K562 (cell line): ENCODE measurements at regions not wholly inside any gene's neighbourhood (a gene's known extent, or its start where the extent isn't known, plus 50 kb on each side); places are given as distances from the start of the nearest gene placed in this dataset.
A peak's percentile ranks its signal among the peaks of the same experiment; 100 is the strongest.

Source experiments
- ATAC-seq: fragments of 200-7000 bp; cut with Tn5 transposase; 3 replicates; pipeline ENCODE4 v1.9.1; 2020; ENCODE audit warnings: moderate library complexity
- BruUV-seq: library from RNA; stranded (reverse); fragments of 400-500 nt; replicated peaks from 2 replicates; lab custom pipeline; 2021; lab: Mats Ljungman, UMichigan
- CTCF ChIA-PET: fragments of 300-600 bp; formaldehyde crosslinking; extraction: SDS; loops from one replicate; lab custom pipeline; 2021; ENCODE audit warnings: low intra/inter-chr PET ratio; lab: Yijun Ruan, JAX
- POLR2A ChIA-PET: fragments of 300-600, 350-650 bp; sonication (Branson Sonifier 250); formaldehyde crosslinking; extraction: SDS; loops from one replicate; lab custom pipeline; 2021; ENCODE audit warnings: antibody characterized with exemption, inconsistent platforms; lab: Yijun Ruan, JAX
- DNase-seq, 4 experiments: peaks; one replicate each; pipeline versions ENCODE4 v3.0.0 to v3.0.0-alpha.2; 2011 to 2018; ENCODE audit warnings: low spot score in 3 of 4, mixed read lengths in 3 of 4; ENCODE audit errors: extremely low read depth in 1 of 4
- FAIRE-seq: peaks from 2 replicates; lab custom pipeline; 2011; peaks lifted over from hg19 to GRCh38; lab: Jason Lieb, UNC
- H2AFZ ChIP-seq: 2 replicates; pipeline ENCODE4 v1.6.0; 2011; ENCODE audit warnings: low read depth, low read length, control low read depth, inconsistent platforms
- H3K27ac ChIP-seq: fragments of 200-600 bp; 3 replicates; pipeline ENCODE4 v1.8.0; 2011; ENCODE audit warnings: low read depth, mild to moderate bottlenecking, control low read depth, inconsistent platforms, low read length, moderate library complexity, mixed read lengths; ENCODE audit errors: extremely low read depth
- H3K27me3 ChIP-seq, 2 experiments: fragments of 300-600 bp in 1 of 2; 2 replicates in 1 of 2; 3 replicates in 1 of 2; pipeline versions ENCODE4 v1.6.0 to v1.8.0; 2011; ENCODE audit warnings: inconsistent platforms in 2 of 2, low read length in 2 of 2, mild to moderate bottlenecking in 1 of 2, mixed read lengths in 1 of 2, moderate library complexity in 1 of 2; ENCODE audit not compliant: control insufficient read depth in 2 of 2, insufficient read depth in 2 of 2
- H3K36me3 ChIP-seq: fragments of 300-600 bp; 3 replicates; pipeline ENCODE4 v1.8.0; 2011; ENCODE audit warnings: mild to moderate bottlenecking, low read length, inconsistent platforms; ENCODE audit not compliant: control insufficient read depth, insufficient read depth
- H3K4me1 ChIP-seq, 2 experiments: fragments of 200-600 bp in 1 of 2; replicated peaks in 1 of 2; 2 replicates in 1 of 2; 3 replicates in 1 of 2; pipeline versions ENCODE4 v1.5.1 to v1.8.0; 2011; ENCODE audit warnings: inconsistent platforms in 2 of 2, low read length in 2 of 2, mild to moderate bottlenecking in 1 of 2, mixed read lengths in 1 of 2, moderate library complexity in 1 of 2; ENCODE audit not compliant: control insufficient read depth in 2 of 2, insufficient read depth in 2 of 2
- H3K4me2 ChIP-seq: 2 replicates; pipeline ENCODE4 v1.6.1; 2011; ENCODE audit warnings: low read length, control low read depth, inconsistent platforms, mixed read lengths; ENCODE audit not compliant: insufficient read depth
- H3K4me3 ChIP-seq: fragments of 200-600 bp; sonication (generic), shearing (Covaris generic); 2 replicates; pipeline ENCODE4 v1.5.1; 2016; ENCODE audit warnings: control low read depth, inconsistent platforms
- H3K79me2 ChIP-seq: fragments of 200-600 bp; 3 replicates; pipeline ENCODE4 v1.8.0; 2011; ENCODE audit warnings: low read length, inconsistent platforms; ENCODE audit not compliant: control insufficient read depth, insufficient read depth
- H3K9ac ChIP-seq, 2 experiments: 2 replicates each; pipeline versions ENCODE4 v1.6.0 to v1.6.1; 2011; ENCODE audit warnings: low read depth in 2 of 2, low read length in 2 of 2, control low read depth in 1 of 2, inconsistent platforms in 1 of 2, mild to moderate bottlenecking in 1 of 2, mixed read lengths in 1 of 2; ENCODE audit not compliant: insufficient read depth in 1 of 2
- H3K9me1 ChIP-seq: one replicate; pipeline ENCODE4 v1.6.0; 2011; ENCODE audit warnings: inconsistent platforms, mild to moderate bottlenecking, low read length, moderate library complexity; ENCODE audit not compliant: control insufficient read depth, insufficient read depth
- H3K9me3 ChIP-seq: replicated peaks from 2 replicates; pipeline ENCODE4 v1.5.1; 2011; ENCODE audit warnings: low read depth, low read length, inconsistent platforms; ENCODE audit not compliant: control insufficient read depth, insufficient read depth
- H4K20me1 ChIP-seq: replicated peaks from 2 replicates; pipeline ENCODE4 v1.6.1; 2011; ENCODE audit warnings: low read length, inconsistent platforms, mixed read lengths; ENCODE audit not compliant: control insufficient read depth, insufficient read depth
- CHCHD3 ChIP-seq: fragments of 250-450 bp; sonication (Bioruptor Pico); IDR thresholded peaks from 2 replicates; pipeline ENCODE4 v2.1.2; 2022; ENCODE audit warnings: mild to moderate bottlenecking
- DIDO1 ChIP-seq: fragments of 450-650 bp; IDR thresholded peaks from 2 replicates; pipeline ENCODE4 v1.6.1; 2016; ENCODE audit warnings: low read depth, missing biosample characterization, missing genetic modification characterization
- HOXB6 ChIP-seq: fragments of 250-450 bp; sonication (Bioruptor Pico); IDR thresholded peaks from 2 replicates; pipeline ENCODE4 v1.5.1; 2022; ENCODE audit warnings: mild to moderate bottlenecking, borderline replicate concordance
- MNT ChIP-seq, 2 experiments: fragments of 450-650 bp; conservative IDR thresholded peaks; 2 replicates each; pipeline ENCODE4 v1.6.1; 2017; ENCODE audit warnings: mild to moderate bottlenecking in 2 of 2, moderate library complexity in 2 of 2
- NBN ChIP-seq: fragments of 450-650 bp; IDR thresholded peaks from 2 replicates; pipeline ENCODE4 v1.6.1; 2016; ENCODE audit warnings: low read depth, mild to moderate bottlenecking
- RBM25 ChIP-seq: fragments of 200-400 bp; formaldehyde crosslinking; IDR thresholded peaks from 2 replicates; pipeline ENCODE4 v1.6.1; 2018; ENCODE audit warnings: low read length, low read depth, moderate library complexity; ENCODE audit not compliant: severe bottlenecking
- ZBTB40 ChIP-seq, 2 experiments: fragments of 450-650 bp in 1 of 2; sonication (generic) in 1 of 2; formaldehyde crosslinking in 1 of 2; IDR thresholded peaks; 2 replicates each; pipeline versions ENCODE4 v1.7.1 to v1.9.0; 2016 to 2022; ENCODE audit warnings: inconsistent platforms in 1 of 2, mild to moderate bottlenecking in 1 of 2, missing genetic modification reagents in 1 of 2
- ZNF239 ChIP-seq: fragments of 250-450 bp; sonication (Bioruptor Pico); IDR thresholded peaks from 2 replicates; pipeline ENCODE4 v1.4.0; 2020; ENCODE audit warnings: mild to moderate bottlenecking
- WGBS: fragments of 100-300 bp; shearing (Covaris generic); methylation state at CpG from one replicate; pipeline ENCODE4 v1.1.6; 2016; ENCODE audit warnings: low coverage, mixed read lengths; ENCODE audit not compliant: insufficient coverage; ENCODE audit errors: missing lambda C conversion rate; 5-methylcytosine and 5-hydroxymethylcytosine counted together
- in situ Hi-C: fragments of 300-500 bp; cut with MboI; formaldehyde crosslinking; loops from 4 replicates; pipeline ENCODE4 v1.15.0; 2018; ENCODE audit warnings: inconsistent platforms, mixed read lengths
- intact Hi-C: fragments of 100-400 bp; cut with micrococcal nuclease; formaldehyde crosslinking; loops from 2 replicates; pipeline ENCODE4 v1.14.2; 2022

- peak overlapping the region; percentile 78; the same call in 1 of the 2 replicates for H3K4me3 ChIP-seq
- no peak for TF ChIP-seq CHCHD3 (CRISPR knock-in tag)
- TF ChIP-seq HOXB6 (CRISPR knock-in tag): no peak
- no peak for TF ChIP-seq NBN
- no peak for TF ChIP-seq DIDO1 (tag)
- no peak for TF ChIP-seq ZNF239 (CRISPR knock-in tag)
- peak; percentile 58 for TF ChIP-seq ZBTB40 (IDR thresholded peaks at IDR 0.05)
- TF ChIP-seq ZBTB40 (CRISPR knock-in tag; IDR thresholded peaks at IDR 0.05): no peak
- no peak for TF ChIP-seq MNT (conservative IDR thresholded peaks at IDR 0.05)
- peak; percentile 42 for TF ChIP-seq RBM25
- TF ChIP-seq, all 486 proteins: peak for 2
- ATAC-seq: no peak
- intact Hi-C loops: loop anchor here (5.0 kb wide), 3 partner anchors 58 to 83 kb away; partner anchors contain the start of gene PCGF5
- 0 out of 2 replicates have a peak overlapping the region, but pooled peaks have one; percentile 14 for H2AFZ ChIP-seq
- H3K27ac ChIP-seq: no peak overlapping the region
- peak overlapping the region; percentile 67; the same call in 1 of the 2 replicates for H3K4me2 ChIP-seq
- POLR2A ChIA-PET: interaction anchor here (0.5 kb wide), 1 partner anchor 60 kb away, joined by 3 read pairs; no protein-coding TSS in a partner anchor
- peaks cover 5 to 16% of the 10 kb centered on the region in 2 experiments; a peak in 4 of 5 replicates for H3K4me1 ChIP-seq
- no peaks in the 10 kb centered on the region for H3K27me3 ChIP-seq
- CTCF ChIA-PET: no interaction called here
- peak in 2 of 4 experiments; percentile 5 to 15 for DNase-seq
- in situ Hi-C loops: no loop called here
- BruUV-seq: TSS peak; percentile 35
- no peaks in the 10 kb centered on the region for H3K9me3 ChIP-seq
- 25% methylated on average over 7 of the region's 7 CpGs for WGBS
- FAIRE-seq: no peak
- no peak overlapping the region; a peak in 1 of 4 replicates for H3K9ac ChIP-seq
- H4K20me1 ChIP-seq: peaks cover 7% of the 10 kb centered on the region
- no peaks in the 10 kb centered on the region for H3K9me1 ChIP-seq
- no peaks in the 10 kb centered on the region for H3K36me3 ChIP-seq
- peaks cover 52% of the 10 kb centered on the region for H3K79me2 ChIP-seq
Observed at GRCh38 chr10:91164520-91165065, 55.9 kb upstream of the PCGF5 start.
